ENCODE measurements at regions not wholly inside any gene's neighbourhood (a gene's known extent, or its start where the extent isn't known, plus 50 kb on each side); places are given as distances from the start of the nearest gene placed in this dataset.

GRCh38 chr9:115743709-115744605, 409.6 kb upstream of the PAPPA start:
- Histone ChIP-seq H3K4me1 (no peaks in the 10 kb centered on the region), H3K27me3 (no peaks in the 10 kb centered on the region), H3K9me3 (no peaks in the 10 kb centered on the region), H3K4me3 (no peak overlapping the region), H3K27ac (no peak overlapping the region), H3K36me3 (no peaks in the 10 kb centered on the region)
- intact Hi-C loops (cut with DNase I), result no loop called here
- DNase-seq (no peak), ATAC-seq (no peak)
- no peak for TF ChIP-seq CTCF (IDR thresholded peaks at IDR 0.05)

GRCh38 chr9:115746496-115746895, 407.1 kb upstream of the PAPPA start:
- ATAC-seq, result no peak
- no peak for DNase-seq
- no peaks in the 10 kb centered on the region for H3K9me3 ChIP-seq
- H3K27me3 ChIP-seq, result no peaks in the 10 kb centered on the region
- no peak overlapping the region for H3K4me3 ChIP-seq
- no peak for TF ChIP-seq CTCF (IDR thresholded peaks at IDR 0.05)
- intact Hi-C loops (cut with DNase I), result no loop called here
- H3K27ac ChIP-seq, result no peak overlapping the region
- H3K36me3 ChIP-seq, result no peaks in the 10 kb centered on the region
- H3K4me1 ChIP-seq, result no peaks in the 10 kb centered on the region

- no peak for ATAC-seq
These were observed 405.9 kb upstream of the PAPPA start for GRCh38 chr9:115747731-115748130.

GRCh38 chr9:115756736-115757135, 396.9 kb upstream of the PAPPA start:
- no peak overlapping the region for H3K4me3 ChIP-seq

More at GRCh38 chr9:115747731-115748130, 405.9 kb upstream of the PAPPA start:
- Histone ChIP-seq H3K27me3 (no peaks in the 10 kb centered on the region), H3K36me3 (no peaks in the 10 kb centered on the region), H3K27ac (no peak overlapping the region), H3K4me1 (no peaks in the 10 kb centered on the region), H3K4me3 (no peak overlapping the region), H3K9me3 (no peaks in the 10 kb centered on the region)
- intact Hi-C loops (cut with DNase I), result no loop called here
- no peak for DNase-seq
- TF ChIP-seq CTCF (IDR thresholded peaks at IDR 0.05), result no peak

GRCh38 chr9:115757461-115757860, 396.1 kb upstream of the PAPPA start:
- no peak for ATAC-seq
- no peaks in the 10 kb centered on the region for H3K9me3 ChIP-seq
- intact Hi-C loops (cut with DNase I), result no loop called here

More at GRCh38 chr9:115756736-115757135, 396.9 kb upstream of the PAPPA start:
- intact Hi-C loops (cut with DNase I), result no loop called here
- Histone ChIP-seq H3K27ac (no peak overlapping the region), H3K27me3 (no peaks in the 10 kb centered on the region), H3K9me3 (no peaks in the 10 kb centered on the region), H3K36me3 (no peaks in the 10 kb centered on the region), H3K4me1 (no peaks in the 10 kb centered on the region)
- no peak for TF ChIP-seq CTCF (IDR thresholded peaks at IDR 0.05)
- ATAC-seq, result no peak
- DNase-seq, result no peak

More at GRCh38 chr9:115757461-115757860, 396.1 kb upstream of the PAPPA start:
- Histone ChIP-seq H3K27ac (no peak overlapping the region), H3K36me3 (no peaks in the 10 kb centered on the region), H3K4me1 (no peaks in the 10 kb centered on the region), H3K4me3 (no peak overlapping the region), H3K27me3 (no peaks in the 10 kb centered on the region)
- DNase-seq, result no peak
- no peak for TF ChIP-seq CTCF (IDR thresholded peaks at IDR 0.05)

Measured in upper lobe of right lung (tissue), 1 donor.